GM21526 (cell line): ENCODE measurements at regions not wholly inside any gene's neighbourhood (a gene's known extent, or its start where the extent isn't known, plus 50 kb on each side); places are given as distances from the start of the nearest gene placed in this dataset.

Experiments used
- ATAC-seq: cut with Tn5 transposase; IDR thresholded peaks from one replicate; pipeline ENCODE4 v1.9.1; 2021; ENCODE audit warnings: moderate library complexity; ENCODE audit not compliant: unreplicated experiment, low FRiP score

- no peak for ATAC-seq
Measured at GRCh38 chr18:78732273-78733210, 247.1 kb upstream of the SALL3 start.

GRCh38 chr18:78733762-78734613 lies 245.6 kb upstream of the SALL3 start:
- ATAC-seq = no peak

DNA sequence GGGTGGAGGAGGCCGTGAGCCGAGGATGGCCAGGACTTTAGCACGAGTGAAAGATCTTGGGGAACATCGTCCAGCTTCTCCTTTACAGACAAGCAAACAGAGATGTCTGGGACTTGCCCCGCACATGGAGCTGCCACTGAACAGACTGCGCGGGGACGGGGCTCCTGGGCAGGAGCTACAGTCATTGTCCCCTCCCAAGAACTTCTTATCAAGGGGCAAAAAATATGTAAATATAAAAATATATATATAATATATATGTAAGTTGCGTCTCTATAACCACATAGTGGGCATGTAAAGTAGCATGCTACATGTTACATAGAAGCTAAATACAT lies 245.0 kb upstream of the SALL3 start:
- ATAC-seq = no peak

- ATAC-seq = no peak
Measured at GRCh38 chr18:78735131-78736014, 244.2 kb upstream of the SALL3 start.

- ATAC-seq = no peak
Measured at GRCh38 chr18:78736015-78736690, 243.5 kb upstream of the SALL3 start.

DNA sequence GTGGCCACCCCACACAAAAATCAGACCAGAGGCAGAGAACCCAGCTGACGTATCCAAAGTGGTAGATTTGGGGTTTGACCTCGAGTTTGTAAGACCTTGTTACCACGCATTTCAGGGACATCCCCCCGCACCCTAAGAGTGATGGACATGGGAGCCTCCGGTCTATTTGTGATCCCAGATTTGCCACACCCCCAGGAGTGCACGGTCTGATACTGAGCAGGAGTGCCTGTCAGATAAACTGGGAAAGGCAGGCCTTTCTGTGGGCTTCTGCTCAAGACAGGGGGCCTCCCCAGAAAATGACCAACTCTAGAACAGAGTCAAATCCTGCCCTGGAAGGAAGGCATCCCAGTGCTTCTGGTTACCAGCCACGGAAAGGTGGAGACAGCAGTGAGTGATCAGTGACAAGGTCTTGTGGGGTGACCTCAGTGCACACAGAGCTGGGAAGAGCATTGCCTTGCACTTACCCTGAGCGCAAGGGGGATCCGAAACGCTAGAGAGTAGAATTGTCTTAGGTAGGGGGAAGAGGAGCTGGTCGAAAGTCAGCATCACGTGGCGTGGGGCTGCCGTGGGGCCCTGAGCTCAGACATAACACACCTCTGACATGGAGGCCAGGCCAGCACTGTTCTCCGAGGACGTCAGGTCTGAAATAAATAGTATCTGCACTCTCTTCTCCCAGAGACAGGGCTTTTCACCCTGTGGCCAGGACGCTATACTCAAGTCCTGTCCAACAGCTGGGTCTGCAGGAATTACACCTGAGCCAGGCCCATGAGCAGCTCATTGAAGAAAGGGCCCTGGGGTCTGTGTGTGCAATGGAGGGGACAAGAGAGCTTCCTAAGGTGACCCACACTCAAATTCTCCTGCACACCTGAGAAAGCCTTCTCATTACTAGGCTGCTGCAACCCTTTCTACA lies 242.4 kb upstream of the SALL3 start:
- no peak for ATAC-seq

- ATAC-seq = no peak
Measured at GRCh38 chr18:78738076-78738690, 241.4 kb upstream of the SALL3 start.

DNA sequence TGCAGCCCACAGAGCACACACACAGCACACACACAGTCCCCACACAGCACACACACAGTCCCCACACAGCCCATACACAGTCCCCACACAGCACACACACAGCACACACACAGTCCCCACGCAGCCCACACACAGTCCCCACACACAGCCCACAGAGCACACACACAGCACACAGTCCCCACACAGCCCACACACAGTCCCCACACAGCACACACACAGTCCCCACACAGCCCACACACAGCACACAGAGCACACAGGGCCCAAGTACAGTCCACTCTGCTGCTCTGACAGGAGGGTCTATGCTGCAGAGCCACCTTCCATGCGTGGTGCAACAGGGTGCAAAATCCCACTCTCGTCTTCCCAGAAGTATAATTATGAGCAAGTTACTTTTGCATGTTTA lies 240.5 kb upstream of the SALL3 start:
- no peak for ATAC-seq

GRCh38 chr18:78739882-78740677 lies 239.5 kb upstream of the SALL3 start:
- no peak for ATAC-seq

DNA sequence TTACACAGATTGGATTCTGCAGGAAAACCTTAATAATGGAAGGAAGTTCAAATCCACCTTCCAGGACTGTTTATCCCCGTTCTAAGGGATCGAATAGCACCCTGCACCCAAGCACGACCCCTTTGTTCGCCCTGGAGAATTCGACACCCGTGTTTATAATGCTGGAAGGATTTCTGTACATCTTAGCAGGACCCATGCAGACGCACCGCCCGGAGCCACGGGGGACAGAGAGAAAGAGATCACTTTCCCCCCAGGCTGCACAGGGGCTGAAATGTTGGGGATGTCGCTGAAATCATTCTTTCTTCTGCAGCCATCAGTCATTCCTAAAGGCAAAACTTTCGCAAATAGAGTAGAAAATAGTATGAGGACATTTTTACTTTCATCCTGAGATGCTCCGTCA lies 238.7 kb upstream of the SALL3 start:
- no peak for ATAC-seq

DNA sequence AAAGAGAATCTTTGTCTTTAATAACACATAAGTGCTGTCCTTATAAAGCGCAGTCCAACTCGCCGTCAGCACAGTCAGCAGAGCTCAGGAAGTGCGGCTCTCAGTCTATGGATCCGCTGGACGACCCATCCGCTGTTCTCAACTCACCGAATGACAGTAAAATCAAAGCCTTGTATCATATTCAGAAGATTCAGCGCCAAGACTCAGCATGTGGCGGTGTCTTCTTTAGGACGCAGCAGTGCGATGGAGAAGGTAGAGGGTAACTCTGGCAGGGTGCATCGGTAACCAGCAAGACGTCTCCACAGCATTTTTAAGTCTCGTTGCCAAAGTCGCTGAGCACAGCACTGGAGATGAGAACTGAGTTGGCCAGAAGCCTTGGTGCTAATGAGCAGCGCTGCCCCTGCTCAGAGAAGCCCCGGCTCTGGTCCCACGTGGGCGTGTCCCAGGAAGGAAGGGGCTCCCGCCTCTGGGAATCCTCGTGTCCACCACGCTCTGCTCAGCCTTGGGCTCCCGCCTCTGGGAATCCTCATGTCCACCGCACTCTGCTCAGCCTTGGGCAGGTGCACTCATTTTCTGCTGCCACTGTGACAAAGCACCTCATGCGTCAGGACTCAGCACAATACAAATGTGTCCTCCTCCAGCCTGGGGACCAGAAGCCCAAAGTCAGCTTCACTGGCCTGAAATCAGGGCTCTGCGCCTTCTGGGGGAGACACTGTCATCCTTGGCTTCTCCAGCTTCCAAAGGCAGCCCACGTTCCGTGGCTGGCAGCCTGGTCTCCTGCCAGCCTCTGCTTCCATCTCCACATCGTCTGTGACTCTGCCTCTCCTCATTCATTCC lies 238.0 kb upstream of the SALL3 start:
- ATAC-seq = no peak

- ATAC-seq = no peak
Measured at GRCh38 chr18:78742218-78742745, 237.3 kb upstream of the SALL3 start.

DNA sequence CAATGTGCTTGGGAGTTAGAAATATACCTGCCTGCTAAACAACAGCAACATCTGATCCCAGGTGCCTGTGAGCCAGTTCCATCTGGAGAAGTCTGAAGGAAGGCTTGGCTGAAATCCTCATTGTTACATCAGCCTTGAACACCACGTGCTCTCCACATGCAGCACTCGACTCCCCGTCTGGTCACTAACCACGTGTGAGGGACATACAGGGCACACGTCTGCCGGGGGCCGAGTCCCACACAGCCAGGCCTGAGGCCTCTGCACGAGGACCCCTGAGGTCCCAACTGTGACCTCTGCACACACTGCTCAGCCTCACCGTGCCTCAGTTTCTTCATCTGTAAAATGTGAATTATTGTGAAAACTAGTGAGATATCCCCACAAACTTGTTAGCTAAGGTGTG lies 236.5 kb upstream of the SALL3 start:
- no peak for ATAC-seq

DNA sequence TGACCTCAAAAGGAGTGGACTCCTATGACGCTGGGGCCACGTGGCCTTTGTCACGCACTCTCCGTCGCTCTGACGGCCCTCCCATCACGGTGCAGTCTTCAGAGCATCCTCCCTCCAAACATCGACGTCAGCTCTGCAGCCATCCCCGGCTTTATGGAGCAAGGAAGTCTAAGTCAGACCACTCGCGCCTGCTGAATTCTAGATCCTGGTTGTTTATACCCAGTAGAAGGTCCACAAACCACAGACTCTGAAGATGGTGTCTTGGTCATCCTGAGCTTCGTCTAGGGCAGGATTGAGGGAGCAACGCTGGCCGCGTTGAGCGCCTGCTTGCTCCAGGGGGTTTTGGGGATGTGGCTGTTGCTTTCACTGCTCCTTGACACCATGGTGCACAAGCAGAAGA lies 228.0 kb upstream of the SALL3 start:
- no peak for ATAC-seq

GRCh38 chr18:78753240-78753639 lies 226.4 kb upstream of the SALL3 start:
- no peak for ATAC-seq

DNA sequence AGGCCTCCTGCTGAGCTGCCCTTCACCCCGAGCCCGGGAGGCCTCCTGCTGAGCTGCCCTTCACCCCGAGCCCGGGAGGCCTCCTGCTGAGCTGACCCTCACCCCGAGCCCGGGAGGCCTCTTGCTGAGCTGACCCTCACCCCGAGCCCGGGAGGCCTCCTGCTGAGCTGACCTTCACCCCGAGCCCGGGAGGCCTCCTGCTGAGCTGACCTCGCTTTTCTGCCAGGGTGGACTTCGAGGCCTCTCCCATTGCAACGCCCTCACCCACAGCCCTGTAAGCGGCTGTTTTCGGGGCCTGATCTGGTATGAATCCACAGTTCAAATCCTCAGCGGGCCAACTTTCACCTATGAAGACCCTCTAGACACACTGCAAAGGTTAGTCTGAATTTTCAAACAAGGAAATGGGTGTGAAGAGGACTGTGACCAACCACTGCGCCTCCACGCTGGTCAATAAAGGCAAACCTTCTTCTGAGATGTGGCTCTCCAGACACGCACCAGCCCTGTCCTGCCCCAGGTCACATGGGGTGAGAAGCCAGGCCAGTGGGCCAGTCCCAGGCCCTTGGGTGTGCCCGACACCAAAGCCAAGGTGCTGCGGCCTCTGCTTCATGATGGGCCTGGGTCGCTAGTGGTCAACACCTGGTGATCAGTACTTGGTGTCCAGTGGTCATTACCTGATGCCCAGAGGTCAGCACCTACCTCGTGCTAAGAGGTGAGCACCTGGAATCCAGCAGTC lies 225.1 kb upstream of the SALL3 start:
- ATAC-seq = no peak
